GM19463 (cell line): ENCODE measurements at regions not wholly inside any gene's neighbourhood (a gene's known extent, or its start where the extent isn't known, plus 50 kb on each side); places are given as distances from the start of the nearest gene placed in this dataset.

Source experiments
- ATAC-seq: cut with Tn5 transposase; IDR thresholded peaks from one replicate; pipeline ENCODE4 v1.9.1; 2021; ENCODE audit warnings: mild to moderate bottlenecking, moderate library complexity; ENCODE audit not compliant: unreplicated experiment

DNA sequence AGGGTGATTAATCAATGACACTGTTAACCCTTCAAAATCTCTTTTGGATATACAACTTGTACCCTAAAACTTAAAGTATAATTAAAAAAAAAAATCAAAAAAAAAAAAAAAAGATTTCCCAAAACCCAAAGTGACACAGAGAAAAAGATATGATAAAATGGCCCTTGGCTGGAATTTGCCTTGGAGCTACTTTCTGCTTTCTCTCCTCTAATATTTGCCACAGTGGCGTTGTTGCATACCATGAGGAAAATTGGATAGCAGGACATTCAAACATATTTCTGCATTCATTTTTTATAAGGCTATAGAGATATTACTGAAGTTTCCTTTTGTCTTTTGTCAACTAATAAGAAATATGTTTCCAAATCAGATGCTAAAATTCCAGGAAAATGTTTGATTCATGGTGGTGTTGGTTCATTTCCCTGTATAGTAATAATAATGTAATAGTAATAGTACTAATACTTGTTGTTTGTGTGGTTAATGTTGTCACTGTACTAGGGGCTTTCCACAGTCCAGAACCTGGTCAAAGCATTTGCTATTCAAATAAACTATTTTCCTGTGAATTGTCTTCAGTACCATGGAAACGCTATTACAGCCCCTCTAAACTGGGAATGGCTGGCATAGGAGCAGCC is 441.3 kb upstream of the THBS1 start:
- peak; percentile 41 for ATAC-seq

DNA sequence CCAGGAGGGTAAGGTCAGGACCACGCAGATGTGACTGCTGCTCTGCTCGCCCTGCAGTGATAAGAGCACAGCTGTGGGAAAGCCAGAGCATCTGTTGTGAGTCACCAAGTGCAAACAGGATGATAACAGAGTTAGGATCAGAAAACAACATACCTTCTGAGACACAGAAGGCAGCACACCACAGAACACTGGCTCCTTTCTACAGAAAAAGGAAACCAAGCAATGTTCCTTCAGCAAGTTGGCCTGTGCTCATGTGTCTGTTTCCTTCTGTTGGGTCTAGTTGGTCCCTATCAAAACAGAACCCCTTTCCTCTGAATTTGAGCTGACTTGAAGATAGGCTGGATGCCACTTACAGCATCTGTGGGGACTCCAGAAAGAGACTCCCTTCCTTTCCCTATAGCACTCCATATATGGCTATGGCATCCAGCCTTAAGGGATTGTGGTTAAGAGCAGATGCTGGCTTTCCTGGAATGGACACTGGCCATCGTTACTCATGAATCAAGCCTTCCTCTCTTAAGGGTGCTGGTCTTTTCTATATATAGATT is 440.7 kb upstream of the THBS1 start:
- ATAC-seq: peak; percentile 64

- ATAC-seq: no peak
Observed at GRCh38 chr15:39142500-39142899, 438.4 kb upstream of the THBS1 start.

GRCh38 chr15:39143479-39143878 is 437.4 kb upstream of the THBS1 start:
- ATAC-seq: no peak

- ATAC-seq: no peak
Observed at GRCh38 chr15:39144051-39144450, 436.8 kb upstream of the THBS1 start.

DNA sequence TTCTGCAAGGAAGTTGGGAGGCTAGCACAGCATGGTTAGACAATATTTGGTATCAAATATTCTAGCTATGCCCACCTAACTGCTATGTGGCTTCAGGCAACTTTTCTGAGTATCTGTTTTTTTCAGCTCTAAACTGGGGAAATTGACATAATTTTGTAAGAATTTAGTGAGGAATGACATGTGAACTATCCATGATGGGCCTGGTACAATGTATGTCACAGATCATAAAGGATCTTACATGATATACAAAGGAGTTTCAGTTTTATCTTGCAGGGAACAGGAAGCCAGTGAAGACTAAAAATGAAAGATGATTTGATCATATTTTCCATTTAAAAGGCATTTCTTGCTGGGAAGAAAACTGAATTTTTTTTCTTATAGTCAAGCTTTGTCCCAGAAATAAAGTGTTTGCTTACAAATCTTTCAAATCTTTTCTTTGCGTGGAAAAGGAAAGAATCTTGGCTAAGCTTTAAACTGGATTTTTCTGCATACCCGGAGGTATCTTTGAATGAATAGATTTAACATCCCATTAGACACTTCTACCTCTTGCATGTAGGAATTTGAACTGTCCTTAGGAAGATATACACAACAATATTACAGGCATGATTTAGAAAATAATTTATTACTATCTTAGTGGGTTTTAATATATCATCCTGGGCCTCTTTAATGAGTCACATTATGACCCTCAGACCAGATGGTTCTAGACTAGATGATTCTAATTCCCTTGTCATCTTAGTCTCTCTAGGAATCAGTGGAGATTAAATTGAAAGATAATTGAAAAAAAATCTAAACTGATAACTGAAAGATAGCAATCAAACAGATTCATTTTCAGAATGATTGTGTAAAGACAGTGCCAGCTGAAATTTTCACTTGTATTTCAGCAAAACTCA is 436.0 kb upstream of the THBS1 start:
- ATAC-seq: no peak

DNA sequence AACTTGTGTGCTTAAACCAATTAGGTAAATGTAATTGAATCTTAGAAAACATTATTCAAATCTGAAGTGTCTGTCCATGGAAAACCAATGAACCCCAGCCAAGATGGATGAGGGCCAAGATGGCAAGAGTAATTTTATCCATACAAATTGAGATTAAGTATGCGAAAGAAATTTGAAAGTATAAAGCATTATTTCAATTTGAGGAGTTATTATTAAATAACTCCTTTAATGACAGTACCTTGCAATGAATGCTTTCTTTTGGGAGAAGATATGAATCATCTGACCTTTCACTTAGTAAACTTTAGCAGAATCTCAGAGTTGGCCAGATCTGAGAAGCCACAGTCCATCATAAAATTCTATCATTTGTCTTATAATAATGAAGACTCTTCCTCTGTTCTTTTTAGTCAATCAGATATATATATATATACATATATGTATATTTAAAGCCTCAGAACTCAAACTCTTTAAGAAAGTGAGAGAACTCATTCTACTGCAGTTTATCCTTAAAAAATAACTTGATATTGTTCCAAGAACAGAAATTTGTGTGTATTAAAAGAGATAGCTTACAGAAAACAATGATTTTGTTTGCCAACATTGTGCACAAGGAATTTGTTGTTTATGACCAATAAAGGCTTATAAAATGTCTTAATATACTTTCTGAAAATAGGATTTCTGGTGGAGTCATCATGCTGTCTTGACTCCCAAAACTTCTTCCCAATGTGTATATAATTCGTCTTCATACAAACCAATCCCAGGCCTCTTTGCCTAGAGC is 434.8 kb upstream of the THBS1 start:
- no peak for ATAC-seq

- no peak for ATAC-seq
Observed at GRCh38 chr15:39149636-39150150, 431.2 kb upstream of the THBS1 start.

GRCh38 chr15:39151545-39151944 is 429.3 kb upstream of the THBS1 start:
- no peak for ATAC-seq

GRCh38 chr15:39153058-39153714 is 427.7 kb upstream of the THBS1 start:
- no peak for ATAC-seq

DNA sequence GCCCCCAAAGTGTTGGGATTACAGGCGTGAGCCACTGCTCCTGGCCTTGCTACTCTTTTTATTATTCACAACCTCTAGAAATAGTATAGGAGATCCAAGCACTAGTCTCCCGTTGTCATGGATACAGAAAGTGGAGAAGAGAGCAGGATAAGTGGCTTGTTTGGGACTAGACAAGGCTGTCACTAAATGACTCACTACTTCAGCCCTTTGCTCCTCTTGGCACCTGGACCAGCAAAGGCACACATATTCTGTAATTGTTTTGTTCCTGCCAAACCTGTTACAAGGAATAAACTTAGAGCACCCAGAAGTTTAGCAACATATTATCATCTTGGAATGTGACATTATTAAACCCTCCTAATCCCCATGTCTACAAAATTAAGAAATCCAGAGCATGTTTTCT is 427.2 kb upstream of the THBS1 start:
- ATAC-seq: no peak

DNA sequence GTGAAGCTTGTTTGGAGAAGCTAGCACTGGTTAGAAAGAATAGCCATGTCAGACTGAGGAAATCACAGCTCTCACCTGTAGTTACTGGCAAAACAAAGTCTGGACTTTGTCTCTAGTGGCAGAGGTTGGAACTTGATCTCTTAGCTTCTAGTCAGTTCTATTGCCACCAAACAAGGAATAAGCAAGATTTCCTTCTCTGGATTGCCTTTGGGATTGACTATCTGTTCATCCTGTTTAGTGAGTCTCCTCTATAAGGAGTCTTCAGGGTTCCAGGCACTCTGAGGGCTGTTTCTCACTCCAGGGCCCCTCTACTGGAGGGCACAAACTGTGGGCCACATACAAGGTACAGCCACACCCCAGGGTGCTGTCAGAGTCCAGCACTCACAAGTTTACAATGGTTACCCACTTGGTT is 426.6 kb upstream of the THBS1 start:
- ATAC-seq: no peak

DNA sequence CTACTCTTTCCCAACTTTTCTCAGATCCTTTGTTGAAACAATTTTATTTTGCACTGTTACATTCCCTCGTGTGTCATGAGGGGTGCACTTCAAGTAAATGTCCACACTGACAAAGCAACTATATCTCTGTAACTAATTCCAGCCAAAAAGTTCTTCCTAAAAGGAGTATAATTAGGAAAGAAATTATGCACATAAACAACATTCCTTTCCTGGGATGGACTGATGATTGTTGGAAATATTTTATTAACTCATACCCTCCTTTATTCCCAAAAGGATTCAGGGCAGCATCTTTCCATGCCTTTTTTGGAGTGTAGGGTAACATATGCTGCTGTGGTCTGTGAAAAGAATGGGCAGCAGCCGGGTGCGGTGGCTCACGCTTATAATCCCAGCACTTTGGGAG is 426.1 kb upstream of the THBS1 start:
- ATAC-seq: no peak

DNA sequence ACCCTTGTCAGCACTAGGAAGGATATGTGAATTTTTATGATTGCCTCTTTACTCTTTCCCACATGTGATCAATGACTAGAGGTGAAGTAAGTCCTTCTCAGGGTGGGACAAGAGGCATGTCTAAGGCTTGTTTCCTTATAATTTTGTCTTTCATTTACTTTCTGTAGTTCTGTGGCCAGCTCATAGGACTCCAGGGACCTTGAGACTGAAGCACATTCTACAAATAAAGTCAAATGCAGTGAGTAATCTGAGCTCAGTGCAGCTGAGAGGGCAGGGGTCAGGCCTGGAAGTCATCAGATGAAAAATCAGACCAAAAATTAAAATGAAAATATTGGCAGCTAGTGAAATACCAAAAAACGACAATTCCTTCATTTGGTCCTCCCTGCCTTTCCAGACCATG is 424.7 kb upstream of the THBS1 start:
- no peak for ATAC-seq

GRCh38 chr15:39156646-39157250 is 424.1 kb upstream of the THBS1 start:
- ATAC-seq: no peak

DNA sequence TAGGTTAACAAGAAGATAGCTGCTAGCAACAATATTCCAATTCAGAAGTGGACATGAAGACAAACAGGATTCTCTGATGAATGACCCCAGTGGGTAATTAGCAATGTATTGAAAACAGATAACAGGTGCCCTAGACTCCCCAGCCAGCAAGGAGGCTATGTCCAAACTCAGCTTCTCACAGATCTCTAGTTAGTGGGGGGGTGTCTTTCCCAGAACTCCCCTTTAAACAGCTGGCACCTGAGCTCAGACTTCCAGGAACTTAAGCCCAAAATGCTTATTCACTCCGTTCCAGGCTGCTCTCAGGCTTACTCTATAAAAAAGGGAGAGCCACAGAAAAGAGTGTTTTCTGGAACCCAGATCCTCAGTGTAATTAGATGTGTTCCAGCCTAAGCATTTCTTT is 423.0 kb upstream of the THBS1 start:
- ATAC-seq: no peak

DNA sequence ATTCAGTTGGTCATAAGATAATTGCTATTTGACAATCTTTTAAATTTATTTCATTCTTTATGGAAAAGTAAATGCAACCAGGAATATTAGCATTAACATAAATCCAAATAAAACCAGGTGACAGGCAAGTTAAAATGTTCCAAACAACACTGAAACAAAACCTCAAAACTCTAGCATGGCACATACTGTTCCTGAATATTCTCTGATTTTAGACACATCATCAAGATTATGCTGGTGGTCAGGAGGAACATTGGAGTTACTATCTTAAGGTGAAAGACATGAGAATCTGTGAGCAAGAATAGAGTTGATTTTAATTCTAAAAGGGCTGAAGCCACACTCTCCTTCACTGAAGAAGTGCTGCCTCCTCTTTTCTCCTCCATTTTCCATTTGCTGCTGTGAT is 421.0 kb upstream of the THBS1 start:
- no peak for ATAC-seq

DNA sequence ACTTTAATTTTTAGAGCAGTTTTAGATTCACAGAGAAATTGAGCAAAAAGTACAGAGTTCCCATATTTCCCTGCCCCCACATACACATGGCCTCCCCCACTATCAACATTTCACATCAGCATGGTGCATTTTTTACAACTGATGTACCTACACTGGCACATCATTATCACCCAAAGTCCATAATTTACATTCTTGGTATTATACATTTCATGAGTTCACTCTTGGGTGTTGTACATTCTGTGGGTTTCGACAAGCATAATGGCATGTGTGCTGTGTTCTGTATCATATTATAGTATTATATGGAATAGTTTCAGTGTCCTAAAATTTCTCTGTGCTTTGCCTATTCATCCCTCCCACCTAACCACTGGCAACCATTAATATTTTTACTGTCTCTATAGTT is 419.8 kb upstream of the THBS1 start:
- no peak for ATAC-seq

- ATAC-seq: no peak
Observed at GRCh38 chr15:39165020-39165706, 415.7 kb upstream of the THBS1 start.
